ENCODE measurements at regions not wholly inside any gene's neighbourhood (a gene's known extent, or its start where the extent isn't known, plus 50 kb on each side); places are given as distances from the start of the nearest gene placed in this dataset.

GRCh38 chr6:164404812-164405488 is 904.5 kb downstream of the C6orf118 start:
- H3K4me3 ChIP-seq (ENCODE audit: control insufficient read depth, low read depth, low read length): no peak overlapping the region
- TF ChIP-seq CTCF (IDR thresholded peaks at IDR 0.05; ENCODE audit: control insufficient read depth, insufficient read depth, low read depth, low read length, missing control alignments): no peak
- no peak for DNase-seq (ENCODE audit: low read depth)

DNA sequence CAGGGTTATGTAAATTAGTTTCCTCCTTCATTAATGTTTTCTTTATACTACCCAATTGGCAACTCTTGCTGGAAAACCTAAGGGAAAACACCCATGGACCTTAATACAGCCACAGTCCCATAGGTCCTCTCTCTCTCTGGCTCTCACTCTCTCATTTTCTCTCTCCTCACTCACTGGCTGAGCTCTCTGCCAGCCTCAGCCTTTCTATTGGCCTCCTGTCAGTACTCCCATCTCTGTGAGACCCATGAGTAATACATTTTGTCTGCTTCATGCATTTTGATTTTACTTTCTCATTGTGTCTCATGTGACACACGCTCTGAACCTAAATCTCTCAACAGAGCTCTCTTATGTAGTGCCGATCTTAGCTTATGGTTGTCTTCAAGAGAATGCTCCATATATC is 907.5 kb downstream of the C6orf118 start:
- no peak overlapping the region for H3K4me3 ChIP-seq (ENCODE audit: control insufficient read depth, low read depth, low read length)
- no peak for TF ChIP-seq CTCF (IDR thresholded peaks at IDR 0.05; ENCODE audit: control insufficient read depth, insufficient read depth, low read depth, low read length, missing control alignments)
- no peak for DNase-seq (ENCODE audit: low read depth)

- no peak for TF ChIP-seq CTCF (IDR thresholded peaks at IDR 0.05; ENCODE audit: control insufficient read depth, insufficient read depth, low read depth, low read length, missing control alignments)
- H3K4me3 ChIP-seq (ENCODE audit: control insufficient read depth, low read depth, low read length): no peak overlapping the region
- no peak for DNase-seq (ENCODE audit: low read depth)
Measured at GRCh38 chr6:164398647-164399046, 910.8 kb downstream of the C6orf118 start.

DNA sequence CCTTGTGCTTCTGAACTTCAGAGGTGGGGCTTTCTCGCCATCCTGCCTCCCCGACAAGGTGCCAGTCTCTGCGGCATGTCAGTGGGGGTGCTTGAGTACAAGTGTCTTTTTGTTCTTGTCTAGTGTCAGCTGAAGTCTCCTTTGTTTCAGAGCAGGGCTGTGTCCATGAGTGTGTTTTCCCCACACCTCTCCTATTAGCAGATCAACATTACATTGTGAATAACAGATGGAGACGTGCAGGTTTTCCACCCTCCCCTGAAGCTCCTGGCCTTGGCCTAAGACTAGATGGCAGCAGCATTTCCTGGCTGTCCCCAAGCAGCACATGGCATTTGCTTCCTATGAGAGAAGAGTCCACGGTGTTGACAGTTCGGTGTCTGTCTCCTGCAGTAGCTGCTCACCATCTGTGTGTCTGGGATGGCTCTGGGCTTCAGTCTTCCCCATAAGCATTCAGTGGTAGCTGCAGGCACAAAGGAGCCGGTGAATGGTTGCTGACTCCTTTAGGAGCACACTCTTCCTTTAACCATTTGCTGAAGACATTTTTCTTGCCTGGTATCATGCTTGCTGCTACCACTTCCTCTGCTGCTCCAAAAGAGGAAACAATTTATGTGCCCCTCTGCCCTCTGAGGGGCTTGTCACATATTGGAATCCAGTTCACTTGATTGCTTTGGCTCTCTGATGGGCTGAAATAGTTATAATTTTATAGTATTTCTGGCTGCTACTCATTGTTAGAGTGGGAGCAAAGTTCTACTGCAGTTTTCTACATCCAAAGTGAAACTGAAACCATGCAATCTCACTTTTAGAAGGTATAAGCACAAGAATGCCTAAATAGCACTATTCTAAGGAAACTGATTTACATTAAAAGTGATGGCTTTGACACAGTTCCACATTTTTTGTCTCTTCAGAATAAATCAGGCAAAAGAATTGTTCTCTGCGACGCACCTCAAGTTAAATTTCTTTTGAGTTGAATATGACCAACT is 913.0 kb downstream of the C6orf118 start:
- no peak for TF ChIP-seq CTCF (IDR thresholded peaks at IDR 0.05; ENCODE audit: control insufficient read depth, insufficient read depth, low read depth, low read length, missing control alignments)
- no peak for DNase-seq (ENCODE audit: low read depth)
- no peak overlapping the region for H3K4me3 ChIP-seq (ENCODE audit: control insufficient read depth, low read depth, low read length)

- no peak overlapping the region for H3K4me3 ChIP-seq (ENCODE audit: control insufficient read depth, low read depth, low read length)
- no peak for DNase-seq (ENCODE audit: low read depth)
- no peak for TF ChIP-seq CTCF (IDR thresholded peaks at IDR 0.05; ENCODE audit: control insufficient read depth, insufficient read depth, low read depth, low read length, missing control alignments)
Measured at GRCh38 chr6:164379795-164380194, 929.6 kb downstream of the C6orf118 start.

DNA sequence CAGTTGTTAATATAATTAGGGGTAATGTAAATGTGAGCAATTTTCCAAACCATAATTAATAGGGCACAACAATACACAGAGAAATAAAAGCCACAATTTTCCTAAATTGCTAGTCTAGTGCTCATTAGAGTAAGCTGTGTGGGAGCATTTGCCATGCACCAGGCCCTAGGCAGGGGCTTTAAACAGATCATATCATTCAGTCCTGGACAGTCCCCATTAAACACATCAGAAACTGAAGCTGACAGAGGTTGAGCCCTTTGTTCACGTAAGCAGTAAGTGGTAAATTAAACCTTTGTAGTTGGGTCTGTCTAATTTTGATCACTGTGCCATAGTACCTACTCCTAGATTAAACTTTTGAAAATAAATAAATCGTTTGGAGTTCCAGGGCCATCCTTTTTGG is 931.1 kb downstream of the C6orf118 start:
- H3K4me3 ChIP-seq (ENCODE audit: control insufficient read depth, low read depth, low read length): no peak overlapping the region
- DNase-seq (ENCODE audit: low read depth): no peak
- TF ChIP-seq CTCF (IDR thresholded peaks at IDR 0.05; ENCODE audit: control insufficient read depth, insufficient read depth, low read depth, low read length, missing control alignments): no peak

Data from AG09309 (cell line).